GM21390 (cell line): ENCODE measurements at regions not wholly inside any gene's neighbourhood (a gene's known extent, or its start where the extent isn't known, plus 50 kb on each side); places are given as distances from the start of the nearest gene placed in this dataset.

Source experiments
- ATAC-seq: cut with Tn5 transposase; IDR thresholded peaks from one replicate; pipeline ENCODE4 v1.9.1; 2021; ENCODE audit not compliant: unreplicated experiment

DNA sequence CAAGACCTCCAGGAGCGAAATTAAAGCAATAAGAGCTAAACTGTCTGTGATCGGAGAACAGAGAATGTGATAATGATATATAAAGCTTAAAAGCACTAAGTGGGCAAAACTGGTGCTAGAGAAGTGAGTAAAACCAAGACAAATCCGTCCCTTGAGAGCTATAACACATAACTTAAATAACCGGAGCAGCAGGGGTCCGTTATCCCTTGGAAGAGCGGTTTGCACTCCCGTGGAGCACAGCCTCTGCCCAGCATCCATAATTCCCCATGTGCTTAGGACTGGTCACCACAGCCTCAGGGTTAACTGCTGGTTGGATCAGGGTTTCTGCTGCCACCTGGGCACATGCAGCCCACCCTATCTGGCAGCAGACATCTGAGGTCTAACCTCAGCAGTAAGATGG, 489.0 kb downstream of the NPIPA7 start:
- no peak for ATAC-seq

DNA sequence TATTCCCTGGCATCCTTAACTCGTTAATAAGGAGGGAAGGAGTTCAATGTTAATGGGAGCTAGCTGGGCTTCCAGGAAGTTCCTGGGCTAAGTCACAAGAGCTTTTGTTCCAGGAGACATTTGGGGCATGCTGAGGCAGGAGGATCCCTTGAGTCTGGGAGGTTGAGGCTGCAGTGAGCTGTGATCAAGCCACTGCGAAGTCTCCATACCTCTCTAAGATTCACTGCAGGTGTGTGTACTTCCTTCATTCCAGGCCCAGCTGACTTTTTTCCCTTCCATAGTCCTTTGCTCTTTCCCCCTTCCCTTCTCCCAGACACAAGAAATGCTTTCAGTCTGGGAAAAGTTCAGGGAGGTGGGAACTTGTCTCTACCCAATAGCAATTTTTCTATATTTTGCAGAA, 489.8 kb downstream of the NPIPA7 start:
- ATAC-seq: no peak

DNA sequence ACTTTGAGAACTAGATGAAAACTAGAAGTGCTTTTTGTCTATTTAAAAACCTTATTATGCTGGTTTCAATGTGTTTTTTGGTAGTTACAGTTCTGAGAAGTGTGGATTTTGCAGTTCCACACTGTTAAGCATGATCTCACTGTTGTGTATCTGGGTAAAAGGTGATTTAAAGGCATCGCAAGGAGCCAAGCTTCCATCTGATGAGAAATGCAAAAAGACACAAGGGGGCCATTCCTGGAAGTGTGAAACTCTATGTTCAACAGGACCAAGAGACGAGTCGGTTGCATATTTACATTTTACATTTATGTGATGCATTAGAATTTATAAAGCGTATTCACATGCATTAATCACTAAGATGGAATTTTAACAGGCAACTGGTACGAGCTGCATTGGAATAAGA, 490.8 kb downstream of the NPIPA7 start:
- ATAC-seq: no peak

DNA sequence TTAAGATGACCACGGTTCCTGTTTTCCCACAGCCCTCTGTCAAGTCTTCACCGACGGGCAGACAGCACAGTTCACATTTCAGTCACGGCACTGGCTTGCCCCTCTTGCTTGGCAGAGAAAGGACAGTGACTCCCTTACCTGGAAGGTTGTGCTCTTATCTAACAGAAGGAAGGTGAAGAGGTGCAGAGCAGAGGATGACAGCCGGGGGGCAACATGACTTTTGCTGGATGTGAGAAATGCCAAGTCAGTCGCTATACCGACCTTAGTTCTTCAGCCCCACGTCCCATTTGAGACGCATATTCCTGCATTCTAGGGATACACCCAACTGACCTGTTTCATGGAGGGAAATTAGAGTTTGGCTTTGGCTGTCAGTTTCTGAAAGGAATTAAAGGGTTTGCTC, 492.3 kb downstream of the NPIPA7 start:
- ATAC-seq: no peak

DNA sequence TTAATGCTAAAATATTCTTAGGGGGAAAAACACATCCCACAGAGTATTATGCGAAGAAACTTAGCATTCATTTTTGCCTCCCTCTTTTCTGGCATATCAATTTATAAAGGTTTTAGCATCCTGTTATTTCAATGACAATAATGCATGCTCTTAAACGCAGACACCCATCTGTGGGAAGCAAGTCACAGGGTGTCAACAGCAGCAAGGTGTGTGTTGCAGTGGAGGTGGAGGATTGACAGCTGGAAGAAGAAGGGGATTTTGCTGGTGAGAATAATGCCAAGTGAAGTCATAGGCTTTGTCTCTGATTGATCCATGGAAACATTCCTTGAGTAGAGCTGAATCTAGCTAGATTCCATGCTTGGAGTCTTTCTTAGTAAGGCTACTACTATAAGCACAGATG, 498.1 kb downstream of the NPIPA7 start:
- ATAC-seq: no peak

DNA sequence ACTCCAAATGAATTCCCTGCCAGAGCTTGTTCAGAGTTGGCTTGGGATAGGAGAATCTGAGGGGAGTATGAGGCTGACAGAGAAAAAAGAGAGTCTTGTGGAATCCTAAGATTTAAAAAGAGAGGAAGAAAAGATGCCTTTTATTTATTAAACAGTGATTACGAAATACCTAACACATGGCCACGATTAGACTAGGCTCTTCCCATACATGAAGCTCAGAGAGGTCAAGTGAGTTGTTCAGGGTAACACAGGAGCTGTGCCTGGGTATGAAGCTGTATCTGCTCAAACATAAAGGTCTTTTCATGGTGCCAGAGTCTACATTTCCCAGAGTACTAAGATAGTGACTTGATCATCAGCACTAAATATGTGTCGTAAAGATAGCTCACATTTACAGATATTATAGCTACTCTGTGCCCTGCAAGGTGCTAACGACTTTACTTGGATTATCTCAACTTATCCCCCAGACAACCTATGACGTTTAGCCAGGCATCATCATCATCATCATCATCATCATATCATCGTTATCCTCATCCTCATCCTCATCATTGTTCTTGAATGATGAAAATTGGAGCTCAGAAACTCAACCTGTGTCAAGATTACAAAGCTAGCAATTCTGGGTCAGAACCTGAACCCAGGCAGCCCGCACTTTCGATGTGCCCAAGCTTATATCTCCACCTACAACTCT, 500.8 kb downstream of the NPIPA7 start:
- ATAC-seq: no peak

DNA sequence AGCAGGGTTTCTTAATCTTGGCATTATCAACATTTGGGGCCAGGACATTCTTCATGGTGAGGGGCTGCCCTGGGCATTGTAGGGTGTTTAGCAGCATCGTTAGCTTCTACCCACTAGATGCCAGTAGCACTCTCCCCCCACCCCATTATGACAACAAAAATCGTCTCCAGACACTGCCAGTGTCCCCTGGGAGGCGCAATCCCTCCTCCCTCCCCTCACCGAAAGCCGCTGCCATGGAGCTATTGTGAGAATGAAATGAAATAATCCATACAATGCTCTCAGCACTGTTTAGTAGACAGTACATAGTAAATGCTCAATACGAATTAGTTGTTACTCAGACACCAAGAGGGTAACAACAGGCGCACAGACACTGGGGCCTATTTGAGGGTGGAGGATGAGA, 502.9 kb downstream of the NPIPA7 start:
- no peak for ATAC-seq

DNA sequence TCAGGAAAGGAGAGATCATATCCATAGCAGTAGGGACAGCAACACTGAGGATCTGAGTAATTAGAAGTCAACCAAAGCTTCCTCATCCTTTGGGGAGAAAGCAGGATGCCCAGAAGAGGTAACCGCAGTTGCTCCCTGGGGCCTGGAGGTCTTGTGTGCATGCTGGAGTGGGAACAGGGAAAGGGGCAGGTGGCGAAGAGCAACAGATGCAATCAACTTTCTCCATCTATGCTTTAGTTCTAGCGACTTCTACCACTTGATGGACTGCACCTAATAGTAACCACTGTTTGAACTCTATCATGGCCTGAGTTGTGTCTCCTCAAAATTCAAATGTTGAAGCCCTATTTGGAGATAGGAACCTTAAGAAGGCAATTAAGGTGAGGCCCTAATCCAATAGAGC, 503.8 kb downstream of the NPIPA7 start:
- no peak for ATAC-seq

DNA sequence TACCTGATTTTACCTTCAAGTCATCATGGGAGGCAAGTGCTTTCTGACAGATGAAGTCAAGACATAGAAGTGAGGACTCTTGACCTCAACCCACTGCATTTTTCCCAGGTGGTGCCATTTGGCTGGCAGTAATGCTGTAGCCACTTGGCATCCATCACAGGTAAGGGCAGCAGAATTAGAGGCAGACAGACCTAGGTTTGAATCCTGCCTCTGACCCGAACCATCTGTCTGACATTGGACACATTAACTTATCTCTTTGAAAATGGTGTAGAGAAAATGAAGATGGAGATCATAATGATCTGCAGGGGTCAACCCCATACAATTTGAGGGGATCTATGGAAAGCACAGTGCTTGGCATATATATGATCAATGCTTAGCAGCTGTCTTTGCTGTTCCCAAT, 505.5 kb downstream of the NPIPA7 start:
- no peak for ATAC-seq

DNA sequence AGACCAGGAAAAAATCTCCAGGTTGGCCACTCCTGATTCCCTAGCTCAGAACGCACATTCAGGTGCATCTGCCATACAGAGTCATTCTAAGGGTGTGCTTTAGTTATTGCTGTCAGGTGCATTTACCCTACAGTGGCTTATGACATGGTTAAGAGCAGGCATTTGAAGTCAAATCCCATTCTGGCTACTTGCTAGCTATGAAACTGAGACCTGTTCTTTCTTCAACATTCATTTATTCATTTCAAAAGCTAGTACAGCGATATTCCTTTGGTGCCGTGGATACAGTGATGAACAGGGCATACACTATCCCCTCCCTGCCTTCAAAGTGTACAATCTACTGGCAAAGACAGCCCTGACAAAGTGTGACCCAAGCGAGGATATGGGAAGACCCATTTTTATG, 508.3 kb downstream of the NPIPA7 start:
- ATAC-seq: no peak

DNA sequence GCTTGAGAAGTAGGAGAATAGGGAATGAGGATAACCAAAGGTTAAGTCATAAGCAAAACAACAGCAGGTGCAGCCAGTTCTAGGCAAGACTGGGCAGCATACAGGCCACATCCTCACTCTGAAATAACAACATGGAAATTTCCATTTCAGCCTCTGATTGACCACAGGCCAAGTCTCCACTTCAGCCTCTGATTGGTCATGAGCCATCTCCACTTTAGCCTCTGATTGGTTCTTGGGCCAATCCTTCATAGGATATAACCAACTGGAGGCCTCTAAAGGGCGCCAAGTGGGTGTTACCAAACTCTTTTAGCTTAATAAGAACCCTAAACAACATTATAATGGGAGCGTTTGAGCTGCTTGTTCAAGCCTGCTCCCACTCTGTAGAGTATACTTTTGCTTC, 512.0 kb downstream of the NPIPA7 start:
- ATAC-seq: no peak

DNA sequence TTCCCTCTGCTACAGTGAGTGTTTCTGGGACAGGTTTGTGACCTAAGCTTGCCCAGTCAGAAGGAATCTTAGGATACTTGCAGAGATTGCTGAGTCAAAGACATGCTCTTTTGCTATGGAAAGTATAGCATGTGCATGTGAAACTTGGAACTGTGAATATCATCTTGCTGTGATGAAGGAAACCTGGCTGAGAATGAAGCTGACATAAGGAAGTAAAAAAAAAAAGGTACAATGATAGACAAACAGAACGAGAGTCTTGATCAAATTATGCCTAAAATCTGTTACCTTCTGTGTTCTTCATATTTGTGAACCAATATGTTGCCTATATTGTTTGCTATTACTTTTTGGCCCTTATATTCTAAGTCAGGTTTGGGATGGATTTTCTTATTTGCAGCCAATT, 525.7 kb downstream of the NPIPA7 start:
- no peak for ATAC-seq

DNA sequence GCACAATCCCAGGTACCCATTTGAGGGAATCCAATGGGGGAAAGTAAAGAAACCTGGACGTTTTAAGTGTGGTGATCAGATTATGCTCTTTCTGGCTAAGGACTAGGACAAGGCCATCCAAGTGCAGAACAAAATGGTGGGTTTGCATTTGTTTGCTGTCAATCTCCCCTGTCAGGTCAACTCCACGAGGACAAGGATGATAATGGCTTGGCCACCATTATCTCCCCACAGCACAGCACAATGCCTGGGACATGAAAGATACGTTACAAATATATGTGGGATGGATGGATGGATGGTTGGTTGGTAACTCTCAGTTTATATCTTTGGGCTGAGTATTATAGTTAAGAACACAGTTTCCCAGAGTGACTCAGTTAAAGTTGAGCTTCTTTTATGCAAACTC, 526.9 kb downstream of the NPIPA7 start:
- ATAC-seq: no peak

DNA sequence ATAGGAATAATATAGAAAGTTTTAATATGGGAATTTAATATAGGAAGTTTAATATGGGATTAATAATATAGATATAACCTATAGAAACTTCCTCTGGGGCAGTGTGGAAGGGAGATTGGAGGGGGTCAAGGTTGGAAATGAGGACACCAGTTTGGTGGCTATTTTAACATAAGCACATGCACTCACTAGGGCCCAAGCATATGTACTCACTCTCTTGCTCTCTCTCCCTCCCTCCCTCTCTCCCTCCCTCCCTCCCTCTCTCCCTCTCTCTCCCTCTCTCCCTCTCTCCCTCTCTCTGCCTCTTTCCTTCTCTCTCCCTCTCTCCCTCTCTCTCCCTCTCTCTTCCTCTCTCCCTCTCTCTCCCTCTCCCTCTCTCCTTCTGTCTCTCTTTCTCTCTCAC, 528.1 kb downstream of the NPIPA7 start:
- no peak for ATAC-seq

DNA sequence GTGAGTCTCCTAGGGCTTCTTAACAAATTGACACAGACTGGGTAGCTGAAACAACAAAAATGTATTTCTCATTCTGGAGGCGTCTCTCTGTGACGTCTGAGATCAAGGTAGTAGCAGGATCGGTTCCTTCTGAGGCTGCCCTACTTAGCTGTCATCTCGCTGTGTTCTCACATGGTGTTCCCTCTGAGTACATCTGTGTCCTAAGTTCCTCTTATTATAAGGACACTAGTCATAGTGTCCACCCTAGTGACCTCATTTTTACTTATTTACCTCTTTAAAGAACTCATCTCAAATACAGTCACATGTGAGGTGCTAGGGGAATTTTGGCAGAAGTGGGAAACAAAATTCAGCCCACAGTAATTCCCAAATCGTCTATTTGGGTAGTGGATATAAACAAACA, 529.1 kb downstream of the NPIPA7 start:
- no peak for ATAC-seq

DNA sequence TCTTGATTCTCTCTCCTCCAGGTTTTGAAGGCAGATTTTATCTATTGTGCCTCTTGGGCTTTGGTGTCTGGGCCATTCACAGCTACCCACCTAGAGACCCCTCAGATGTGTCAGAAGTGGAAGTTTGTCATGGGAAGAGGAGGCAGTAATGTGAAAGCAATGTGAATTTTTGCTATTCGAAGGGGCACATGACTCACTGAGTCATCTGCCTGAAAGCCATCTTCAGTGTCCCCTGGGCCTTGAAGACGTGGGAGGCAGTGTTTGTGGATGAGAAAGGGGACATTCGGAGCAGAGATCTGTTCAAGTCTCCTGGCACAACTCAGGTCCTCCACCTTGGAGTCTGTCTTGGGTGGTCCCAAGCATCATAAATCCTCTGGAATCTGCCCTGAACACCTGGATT, 530.2 kb downstream of the NPIPA7 start:
- no peak for ATAC-seq

DNA sequence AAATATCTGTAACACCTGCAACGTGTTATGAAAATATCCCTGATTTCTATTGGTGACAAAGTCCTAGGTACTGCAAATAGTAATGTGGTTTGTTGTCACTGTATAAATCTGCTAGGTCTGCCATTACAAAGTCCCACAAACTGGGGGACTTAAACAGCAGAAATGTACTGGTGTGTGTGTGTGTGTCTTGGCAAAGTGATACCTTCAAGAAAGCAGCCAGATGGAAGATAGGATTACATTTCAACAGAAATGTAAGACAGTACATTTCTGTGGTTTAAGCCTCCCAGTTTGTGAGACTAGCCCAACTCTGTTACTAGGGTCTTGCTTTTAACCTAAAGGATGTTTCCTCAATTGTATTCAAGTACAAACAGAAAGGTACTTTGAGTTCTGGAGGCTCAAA, 531.7 kb downstream of the NPIPA7 start:
- ATAC-seq: no peak

DNA sequence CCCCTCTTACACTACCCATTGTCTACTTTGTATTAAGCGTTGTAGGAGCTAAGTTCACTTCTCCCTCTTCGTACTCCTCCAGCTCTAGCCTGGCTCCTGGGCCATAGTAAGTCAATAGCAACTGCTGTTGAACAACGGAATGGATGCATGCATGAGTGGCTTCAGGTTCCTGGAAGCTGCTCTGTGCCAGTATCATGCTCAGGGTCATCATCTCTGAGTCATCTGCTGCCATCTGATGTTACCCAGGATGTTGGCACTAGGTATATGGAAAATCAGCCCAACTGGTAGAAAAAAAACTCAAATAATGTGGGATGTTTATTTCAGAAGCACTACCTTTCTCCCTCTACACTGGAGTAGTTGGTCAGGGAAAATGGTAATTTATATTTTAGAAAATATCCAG, 536.8 kb downstream of the NPIPA7 start:
- ATAC-seq: no peak

DNA sequence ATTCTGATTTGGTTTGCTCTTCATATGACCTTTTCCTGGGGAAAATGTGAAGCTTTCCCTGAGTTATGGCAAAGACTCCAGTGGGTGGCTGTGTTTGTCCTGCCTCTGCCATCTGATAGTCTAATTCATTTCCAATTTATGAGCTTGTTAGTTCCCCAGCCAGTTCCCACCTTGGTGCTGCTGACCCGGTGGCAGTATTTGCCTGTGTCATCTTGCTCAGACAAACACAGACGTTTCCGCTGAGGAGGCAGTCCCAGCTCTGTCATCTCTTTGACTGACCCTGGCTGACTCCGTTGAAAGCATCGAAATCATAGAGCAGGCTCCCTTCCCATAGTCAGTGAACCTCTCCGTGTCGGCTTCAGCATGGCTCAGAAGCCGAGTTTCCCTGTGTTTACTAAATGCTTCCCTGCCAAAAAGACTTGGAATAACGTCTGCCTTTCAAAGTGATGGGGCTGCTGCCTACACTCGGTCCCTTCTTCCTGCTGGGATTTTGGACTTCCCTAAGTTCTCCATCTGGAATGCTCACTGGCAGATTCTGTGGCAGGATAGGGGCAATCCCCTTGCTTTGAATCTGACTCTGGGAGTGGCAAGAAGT, 538.3 kb downstream of the NPIPA7 start:
- no peak for ATAC-seq

DNA sequence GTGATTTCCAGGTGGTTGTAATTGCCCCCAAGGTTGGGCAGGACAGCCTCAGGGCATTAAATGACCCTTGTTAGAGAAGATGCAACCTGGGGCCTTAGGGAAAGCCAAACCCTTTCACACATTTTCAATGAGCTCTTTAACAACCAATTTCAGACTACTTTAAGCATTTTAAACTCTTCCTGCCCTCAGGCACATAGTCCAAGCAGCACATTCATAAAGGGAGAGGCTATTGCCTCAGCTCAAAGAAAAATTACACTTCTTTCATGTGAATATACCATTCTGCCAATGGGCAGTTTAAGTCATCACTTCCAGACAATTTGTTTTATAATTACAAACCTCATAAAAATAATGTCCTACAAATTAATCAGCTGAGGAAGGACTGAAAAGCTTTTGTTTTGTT, 544.5 kb downstream of the NPIPA7 start:
- ATAC-seq: no peak

DNA sequence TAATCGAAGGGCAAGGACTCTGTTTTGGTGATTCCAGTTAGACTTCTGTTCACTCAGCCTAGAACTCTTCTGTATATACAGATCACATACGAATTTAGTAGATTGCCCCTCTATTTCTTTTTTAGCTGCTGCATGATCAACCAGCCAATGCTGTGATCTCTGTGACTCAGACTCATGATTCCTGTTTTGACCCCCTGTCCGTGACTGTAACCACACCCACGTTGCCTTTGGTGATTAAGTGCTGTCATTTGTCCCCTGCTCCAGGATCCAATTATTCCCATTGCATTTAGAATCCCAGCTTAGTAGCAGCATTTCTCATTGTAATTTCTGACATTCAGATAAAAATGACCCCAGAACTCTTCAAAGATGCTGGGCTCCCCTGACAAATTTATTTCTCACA, 545.7 kb downstream of the NPIPA7 start:
- no peak for ATAC-seq

DNA sequence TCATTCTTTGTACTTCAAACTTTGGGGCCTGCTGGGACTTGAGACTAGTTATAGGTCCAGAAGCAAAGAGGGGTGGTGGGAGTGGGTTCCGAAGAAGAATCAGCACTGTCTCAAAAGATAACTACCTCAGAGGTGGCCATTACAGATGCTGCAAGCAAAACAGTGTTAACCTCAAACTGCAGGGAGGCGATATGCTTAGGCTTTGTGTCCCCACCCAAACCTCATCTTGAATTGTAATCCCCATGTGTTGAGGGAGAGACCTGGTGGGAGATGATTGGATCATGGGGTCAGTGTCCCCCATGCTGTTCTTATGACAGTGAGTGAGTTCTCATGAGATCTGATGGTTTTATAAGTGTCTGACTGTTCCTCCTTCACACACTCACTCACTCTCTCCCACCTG, 545.3 kb downstream of the XYLT1 start:
- ATAC-seq: no peak

DNA sequence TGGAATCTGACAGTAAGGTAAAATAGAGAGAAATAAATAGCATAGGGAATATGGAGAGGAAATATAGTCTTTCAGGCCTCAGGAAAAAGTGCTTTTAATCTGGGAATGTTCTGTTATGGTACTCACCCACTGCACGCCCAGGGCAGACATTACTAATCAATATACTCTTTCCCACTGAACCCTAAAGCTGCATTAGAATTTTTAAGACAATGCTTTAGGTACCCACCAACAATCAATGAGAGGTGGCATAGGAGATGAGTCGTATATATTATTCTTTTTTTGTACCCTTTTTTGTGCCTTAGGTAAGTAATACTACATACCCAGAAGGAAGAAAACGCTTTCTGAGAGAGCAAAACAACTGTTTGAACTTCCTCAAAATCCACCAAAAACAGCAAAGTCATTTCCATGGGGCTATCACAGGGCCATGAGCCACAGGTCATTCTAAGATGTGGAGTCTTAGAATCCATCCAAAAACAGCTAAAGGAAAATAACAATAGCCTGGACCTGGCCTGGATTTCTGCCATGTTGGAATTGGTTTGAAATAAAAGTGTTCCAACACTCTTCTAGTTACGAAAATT, 542.1 kb downstream of the XYLT1 start:
- ATAC-seq: no peak
